ENCODE measurements at regions not wholly inside any gene's neighbourhood (a gene's known extent, or its start where the extent isn't known, plus 50 kb on each side); places are given as distances from the start of the nearest gene placed in this dataset.
"Not testable (repeated sequence)": the region's sequence is repeated elsewhere in the genome, so short reads cannot be mapped to it uniquely, and the experiment has no call there.

DNA sequence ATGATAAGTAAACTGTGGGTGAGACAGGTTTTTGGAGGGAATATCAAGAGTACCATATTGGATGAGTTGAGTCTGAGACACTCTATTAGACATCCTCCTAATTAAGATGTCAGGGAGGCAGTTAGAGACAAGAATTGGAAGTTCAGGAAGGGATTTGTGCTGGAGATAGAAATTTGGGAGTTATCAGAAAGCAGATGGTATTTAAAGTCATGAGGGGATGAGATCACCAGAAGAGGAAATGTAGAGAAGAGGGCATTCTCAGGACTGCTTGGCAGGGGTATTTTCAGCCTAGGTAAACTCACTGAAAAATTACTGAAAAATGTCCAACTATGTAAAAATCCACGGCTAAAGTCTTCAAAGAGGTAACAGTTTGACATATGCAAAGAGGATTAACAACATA, 161.6 kb upstream of the PGRMC2 start:
- no peaks in the 10 kb centered on the region for H3K27me3 ChIP-seq (ENCODE audit: control insufficient read depth, insufficient read depth, low read length)
- H3K36me3 ChIP-seq (ENCODE audit: control insufficient read depth, low read depth, low read length): no peaks in the 10 kb centered on the region
- H3K4me1 ChIP-seq (ENCODE audit: control insufficient read depth, low read depth, low read length): peaks cover 3% of the 10 kb centered on the region
- no peak overlapping the region for H3K27ac ChIP-seq (ENCODE audit: low read length)
- peaks cover 7% of the 10 kb centered on the region for H3K9me3 ChIP-seq (ENCODE audit: control insufficient read depth, low read depth, low read length)
- no peak overlapping the region for H3K4me3 ChIP-seq (ENCODE audit: low read length)
- no peak overlapping the region for H3K9ac ChIP-seq (ENCODE audit: low read length)

DNA sequence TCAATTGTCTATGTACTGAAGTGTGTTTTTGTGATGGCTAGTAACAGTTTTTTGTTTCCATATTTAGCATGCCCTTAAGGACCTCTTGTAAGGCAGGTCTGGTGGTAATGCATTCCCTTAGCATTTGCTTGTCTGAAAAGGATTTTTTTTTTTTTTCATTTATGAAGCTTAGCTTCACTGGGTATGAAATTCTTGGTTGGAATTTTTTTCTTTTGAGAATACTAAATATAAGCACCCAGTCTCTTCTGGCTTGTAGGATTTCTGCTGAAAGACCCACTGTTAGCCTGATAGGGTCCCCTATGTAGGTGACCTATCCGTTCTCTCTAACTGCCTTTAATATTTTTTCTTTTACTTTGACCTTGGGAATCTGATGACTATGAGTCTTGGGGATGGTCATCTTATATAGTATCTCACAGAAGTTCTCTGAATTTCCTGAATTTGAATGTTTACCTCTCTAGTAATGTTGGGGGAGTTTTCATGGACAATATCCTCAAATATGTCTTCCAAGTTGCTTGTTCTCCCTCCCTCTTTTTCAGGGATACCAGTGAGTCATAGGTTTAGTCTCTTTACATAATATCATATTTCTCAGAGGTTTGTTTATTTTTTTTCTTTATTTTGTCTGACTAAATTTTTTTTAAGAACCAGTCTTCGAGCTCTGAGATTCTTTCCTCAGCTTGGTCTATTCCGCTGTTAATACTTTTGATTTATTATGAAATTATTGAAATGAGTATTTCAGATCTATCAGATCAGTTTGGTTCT, 157.1 kb upstream of the PGRMC2 start:
- Histone ChIP-seq H3K9me3 (ENCODE audit: control insufficient read depth, low read depth, low read length) (peaks cover 10% of the 10 kb centered on the region), H3K9ac (ENCODE audit: low read length) (no peak overlapping the region), H3K27me3 (ENCODE audit: control insufficient read depth, insufficient read depth, low read length) (no peaks in the 10 kb centered on the region), H3K27ac (ENCODE audit: low read length) (no peak overlapping the region), H3K36me3 (ENCODE audit: control insufficient read depth, low read depth, low read length) (no peaks in the 10 kb centered on the region), H3K4me1 (ENCODE audit: control insufficient read depth, low read depth, low read length) (no peaks in the 10 kb centered on the region), H3K4me3 (ENCODE audit: low read length) (no peak overlapping the region)

DNA sequence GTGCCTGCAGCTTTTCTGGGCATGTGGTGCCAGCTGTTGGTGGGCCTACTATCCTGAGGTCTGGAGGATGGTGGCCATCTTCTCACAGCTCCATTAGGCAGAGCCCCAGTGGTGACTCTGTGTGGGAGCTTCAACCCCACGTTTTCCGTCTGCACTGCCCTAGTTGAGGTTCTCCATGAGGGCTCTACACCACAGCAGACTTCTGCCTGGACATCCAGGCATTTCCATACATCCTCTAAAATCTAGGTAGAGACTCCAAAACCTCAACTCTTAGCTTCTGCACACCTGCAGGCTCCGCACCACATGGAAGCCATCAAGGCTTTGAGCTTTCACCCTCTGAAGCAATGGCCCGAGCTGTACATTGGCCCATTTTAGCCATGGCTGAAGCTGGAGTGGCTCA, 153.3 kb upstream of the PGRMC2 start:
- Histone ChIP-seq H3K27ac (ENCODE audit: low read length) (no peak overlapping the region), H3K36me3 (ENCODE audit: control insufficient read depth, low read depth, low read length) (no peaks in the 10 kb centered on the region), H3K27me3 (ENCODE audit: control insufficient read depth, insufficient read depth, low read length) (no peaks in the 10 kb centered on the region), H3K9me3 (ENCODE audit: control insufficient read depth, low read depth, low read length) (peaks cover 10% of the 10 kb centered on the region), H3K4me1 (ENCODE audit: control insufficient read depth, low read depth, low read length) (no peaks in the 10 kb centered on the region), H3K9ac (ENCODE audit: low read length) (no peak overlapping the region), H3K4me3 (ENCODE audit: low read length) (no peak overlapping the region)

DNA sequence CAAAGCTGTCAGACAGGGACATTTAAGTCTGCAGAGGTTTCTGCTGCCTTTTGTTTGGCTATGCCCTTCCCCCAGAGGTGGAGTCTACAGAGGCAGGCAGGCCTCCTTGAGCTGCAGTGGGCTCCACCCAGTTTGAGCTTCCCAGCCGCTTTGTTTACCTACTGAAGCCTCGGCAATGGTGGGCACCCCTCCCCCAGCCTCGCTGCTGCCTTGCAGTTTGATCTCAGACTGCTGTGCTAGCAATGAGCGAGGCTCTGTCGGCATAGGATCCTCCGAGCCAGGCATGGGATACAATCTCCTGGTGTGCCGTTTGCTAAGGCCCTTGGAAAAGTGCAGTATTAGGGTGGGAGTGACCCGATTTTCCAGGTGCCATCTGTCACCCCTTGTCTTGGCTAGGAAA, 149.4 kb upstream of the PGRMC2 start:
- H3K9me3 ChIP-seq (ENCODE audit: control insufficient read depth, low read depth, low read length); H3K9ac ChIP-seq (ENCODE audit: low read length); H3K4me1 ChIP-seq (ENCODE audit: control insufficient read depth, low read depth, low read length); H3K27me3 ChIP-seq (ENCODE audit: control insufficient read depth, insufficient read depth, low read length); H3K27ac ChIP-seq (ENCODE audit: low read length); H3K4me3 ChIP-seq (ENCODE audit: low read length); H3K36me3 ChIP-seq (ENCODE audit: control insufficient read depth, low read depth, low read length): not testable (repeated sequence)

DNA sequence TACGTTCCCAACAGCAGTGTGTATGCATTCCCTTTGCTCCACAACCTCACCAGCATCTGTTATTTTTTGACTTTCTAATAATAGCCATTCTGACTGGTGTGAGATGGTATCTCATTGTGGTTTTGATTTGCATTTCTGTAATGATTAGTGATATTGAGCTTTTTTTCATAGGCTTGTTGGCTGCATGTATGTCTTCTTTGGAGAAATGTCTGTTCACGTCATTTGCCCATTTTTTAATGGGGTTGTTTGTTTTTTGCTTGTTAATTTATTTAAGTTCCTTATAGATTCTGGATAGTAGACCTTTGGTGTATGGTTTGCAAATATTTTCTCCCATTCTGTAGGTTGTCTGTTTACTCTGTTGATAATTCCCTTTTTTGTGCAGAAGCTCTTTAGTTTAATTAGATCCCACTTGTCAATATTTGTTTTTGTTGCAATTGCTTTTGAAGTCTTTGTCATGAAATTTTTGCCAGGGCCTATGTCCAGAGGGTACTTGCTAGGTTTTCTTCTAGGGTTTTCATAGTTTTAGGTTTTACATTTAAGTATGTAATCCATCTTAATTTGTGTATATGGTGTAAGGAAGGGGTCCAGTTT, 141.5 kb upstream of the PGRMC2 start:
- H3K9ac ChIP-seq (ENCODE audit: low read length); H3K4me3 ChIP-seq (ENCODE audit: low read length); H3K4me1 ChIP-seq (ENCODE audit: control insufficient read depth, low read depth, low read length); H3K9me3 ChIP-seq (ENCODE audit: control insufficient read depth, low read depth, low read length); H3K27ac ChIP-seq (ENCODE audit: low read length); H3K36me3 ChIP-seq (ENCODE audit: control insufficient read depth, low read depth, low read length); H3K27me3 ChIP-seq (ENCODE audit: control insufficient read depth, insufficient read depth, low read length): not testable (repeated sequence)

DNA sequence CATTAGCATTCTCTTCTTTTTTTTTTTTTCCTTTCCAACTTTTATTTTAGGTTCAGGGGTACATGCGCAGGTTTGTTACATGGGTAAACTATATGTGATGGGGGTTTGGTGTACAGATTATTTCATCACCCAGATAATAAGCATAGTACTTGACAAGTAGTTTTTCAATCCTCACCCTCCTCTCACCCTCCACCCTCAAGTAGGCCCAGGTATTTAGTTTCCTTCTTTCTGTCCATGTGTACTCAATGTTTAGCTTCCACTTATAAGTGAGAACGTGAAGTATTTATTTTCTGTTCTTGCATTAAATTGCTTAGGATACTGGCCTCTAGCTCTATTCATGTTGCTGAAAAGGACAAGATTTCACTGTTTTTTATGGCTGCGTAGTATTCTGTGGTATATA, 140.8 kb upstream of the PGRMC2 start:
- H3K9me3 ChIP-seq (ENCODE audit: control insufficient read depth, low read depth, low read length): no peaks in the 10 kb centered on the region
- no peak overlapping the region for H3K4me3 ChIP-seq (ENCODE audit: low read length)
- no peak overlapping the region for H3K9ac ChIP-seq (ENCODE audit: low read length)
- H3K4me1 ChIP-seq (ENCODE audit: control insufficient read depth, low read depth, low read length): no peaks in the 10 kb centered on the region
- no peaks in the 10 kb centered on the region for H3K27me3 ChIP-seq (ENCODE audit: control insufficient read depth, insufficient read depth, low read length)
- H3K36me3 ChIP-seq (ENCODE audit: control insufficient read depth, low read depth, low read length): no peaks in the 10 kb centered on the region
- H3K27ac ChIP-seq (ENCODE audit: low read length): no peak overlapping the region

DNA sequence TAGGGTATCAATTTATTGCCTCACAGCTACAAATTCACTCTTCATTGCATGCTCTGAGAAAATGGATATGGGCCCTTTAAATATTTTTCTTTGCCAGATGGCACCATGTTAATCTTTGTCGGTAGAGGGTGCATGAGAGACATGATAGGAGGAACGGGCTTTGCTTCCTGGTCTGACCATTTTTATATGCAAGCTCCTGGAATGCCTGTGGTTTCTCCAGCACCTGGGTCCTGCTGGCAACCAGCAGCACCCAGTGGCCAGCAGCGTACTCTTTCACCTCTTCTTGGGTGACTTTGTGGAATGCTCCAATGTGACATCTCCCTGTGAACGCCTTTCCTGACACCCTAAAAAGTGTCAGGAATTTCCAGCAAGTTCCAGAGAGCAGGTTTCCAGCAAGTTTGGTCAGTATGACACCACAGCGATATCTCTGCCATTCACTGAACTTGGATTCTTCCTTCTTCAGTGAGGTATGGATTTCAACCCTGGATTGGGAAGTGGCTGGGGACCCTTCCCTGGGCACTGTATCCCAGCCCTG, 140.3 kb upstream of the PGRMC2 start:
- no peaks in the 10 kb centered on the region for H3K27me3 ChIP-seq (ENCODE audit: control insufficient read depth, insufficient read depth, low read length)
- H3K4me1 ChIP-seq (ENCODE audit: control insufficient read depth, low read depth, low read length): no peaks in the 10 kb centered on the region
- H3K9me3 ChIP-seq (ENCODE audit: control insufficient read depth, low read depth, low read length): no peaks in the 10 kb centered on the region
- no peak overlapping the region for H3K9ac ChIP-seq (ENCODE audit: low read length)
- H3K36me3 ChIP-seq (ENCODE audit: control insufficient read depth, low read depth, low read length): no peaks in the 10 kb centered on the region
- H3K27ac ChIP-seq (ENCODE audit: low read length): no peak overlapping the region
- H3K4me3 ChIP-seq (ENCODE audit: low read length): no peak overlapping the region

DNA sequence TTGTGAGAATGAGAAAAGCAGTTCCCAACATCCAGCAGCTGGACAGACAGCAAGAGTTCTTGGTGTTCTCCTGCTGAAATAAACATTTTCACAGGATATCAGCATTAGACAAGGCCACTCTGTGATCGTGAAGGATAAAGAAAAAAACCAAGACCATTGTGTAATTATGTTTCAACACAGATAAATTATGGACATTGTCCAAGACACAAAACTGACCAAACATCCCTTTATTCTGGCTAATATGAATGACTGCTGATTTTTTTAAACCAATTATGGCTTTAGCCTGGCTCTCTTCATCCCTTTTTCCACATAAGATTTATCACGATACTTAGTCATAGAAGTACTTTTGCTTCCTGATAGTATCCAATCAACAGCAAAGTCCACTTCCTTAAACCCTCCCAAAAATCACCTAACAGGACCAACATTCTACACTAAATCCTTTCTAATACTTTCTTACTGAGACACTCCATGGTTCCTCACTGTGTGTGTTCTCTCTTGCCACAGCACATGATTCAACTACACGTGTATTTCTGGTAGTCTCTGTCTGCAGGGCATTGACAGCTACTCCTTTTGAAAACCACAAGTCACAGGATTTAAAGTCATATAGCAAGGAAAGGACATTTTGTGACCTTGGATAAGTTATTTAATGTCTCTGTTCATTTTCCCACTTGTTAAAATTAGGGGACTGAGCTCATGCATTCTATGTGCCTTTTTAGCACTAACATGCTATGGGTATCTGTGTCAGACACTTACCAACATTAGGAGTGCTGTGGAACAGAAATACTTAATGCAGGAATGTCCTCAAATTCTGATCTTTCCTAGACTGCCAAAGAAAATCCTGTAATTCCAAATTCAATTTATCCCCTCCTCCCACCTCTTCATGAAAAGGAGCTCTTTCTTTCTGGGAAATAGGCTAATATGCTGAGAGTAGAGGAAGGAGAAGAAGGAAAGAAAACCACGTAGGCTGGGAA, 137.2 kb upstream of the PGRMC2 start:
- no peak overlapping the region for H3K4me3 ChIP-seq (ENCODE audit: low read length)
- H3K27me3 ChIP-seq (ENCODE audit: control insufficient read depth, insufficient read depth, low read length): no peaks in the 10 kb centered on the region
- H3K36me3 ChIP-seq (ENCODE audit: control insufficient read depth, low read depth, low read length): no peaks in the 10 kb centered on the region
- H3K9me3 ChIP-seq (ENCODE audit: control insufficient read depth, low read depth, low read length): no peaks in the 10 kb centered on the region
- H3K27ac ChIP-seq (ENCODE audit: low read length): no peak overlapping the region
- no peak overlapping the region for H3K9ac ChIP-seq (ENCODE audit: low read length)
- H3K4me1 ChIP-seq (ENCODE audit: control insufficient read depth, low read depth, low read length): peaks cover 4% of the 10 kb centered on the region

DNA sequence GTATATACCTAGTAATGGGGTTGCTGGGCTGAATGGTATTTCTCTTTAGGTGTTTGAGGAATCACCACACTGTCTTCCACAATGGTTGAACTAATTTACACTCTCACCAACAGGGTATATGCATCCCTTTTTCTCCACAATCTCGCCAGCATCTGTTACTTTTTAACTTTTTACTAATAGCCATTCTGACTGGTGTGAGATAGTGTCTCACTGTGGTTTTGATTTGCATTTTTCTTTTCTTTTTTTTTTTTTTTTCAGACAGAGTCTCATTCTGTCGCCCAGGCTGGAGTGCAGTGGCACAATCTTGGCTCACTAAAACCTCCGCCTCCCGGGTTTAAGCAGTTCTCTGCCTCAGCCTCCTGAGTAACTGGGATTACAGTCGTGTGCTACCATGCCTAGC, 134.7 kb upstream of the PGRMC2 start:
- not testable (repeated sequence) for H3K27ac ChIP-seq (ENCODE audit: low read length); H3K4me3 ChIP-seq (ENCODE audit: low read length); H3K27me3 ChIP-seq (ENCODE audit: control insufficient read depth, insufficient read depth, low read length); H3K9ac ChIP-seq (ENCODE audit: low read length); H3K36me3 ChIP-seq (ENCODE audit: control insufficient read depth, low read depth, low read length); H3K9me3 ChIP-seq (ENCODE audit: control insufficient read depth, low read depth, low read length)
- H3K4me1 ChIP-seq (ENCODE audit: control insufficient read depth, low read depth, low read length): peaks cover 12% of the 10 kb centered on the region

DNA sequence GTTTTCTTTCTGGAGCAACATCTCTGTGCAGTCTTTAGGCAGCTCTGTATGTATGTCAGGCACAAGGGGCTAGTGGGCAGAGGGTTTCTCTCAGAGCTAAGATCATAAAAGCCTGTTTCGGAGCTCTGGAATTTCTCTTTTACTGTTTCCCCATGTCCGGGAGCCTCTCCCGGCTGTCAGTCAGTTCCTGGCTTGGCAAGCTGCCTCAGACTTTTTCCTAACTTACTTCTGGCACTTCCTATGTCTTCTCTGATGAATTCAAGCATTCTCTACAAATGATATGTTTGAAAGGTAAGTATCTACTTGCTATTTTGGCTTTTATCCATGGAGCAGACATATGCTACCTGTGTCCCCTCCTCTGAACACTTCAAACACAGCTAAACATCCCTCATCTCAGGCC, 129.3 kb upstream of the PGRMC2 start:
- Histone ChIP-seq H3K27ac (ENCODE audit: low read length) (no peak overlapping the region), H3K9ac (ENCODE audit: low read length) (no peak overlapping the region), H3K4me3 (ENCODE audit: low read length) (no peak overlapping the region), H3K9me3 (ENCODE audit: control insufficient read depth, low read depth, low read length) (no peaks in the 10 kb centered on the region), H3K27me3 (ENCODE audit: control insufficient read depth, insufficient read depth, low read length) (no peaks in the 10 kb centered on the region), H3K4me1 (ENCODE audit: control insufficient read depth, low read depth, low read length) (peaks cover 12% of the 10 kb centered on the region), H3K36me3 (ENCODE audit: control insufficient read depth, low read depth, low read length) (no peaks in the 10 kb centered on the region)

DNA sequence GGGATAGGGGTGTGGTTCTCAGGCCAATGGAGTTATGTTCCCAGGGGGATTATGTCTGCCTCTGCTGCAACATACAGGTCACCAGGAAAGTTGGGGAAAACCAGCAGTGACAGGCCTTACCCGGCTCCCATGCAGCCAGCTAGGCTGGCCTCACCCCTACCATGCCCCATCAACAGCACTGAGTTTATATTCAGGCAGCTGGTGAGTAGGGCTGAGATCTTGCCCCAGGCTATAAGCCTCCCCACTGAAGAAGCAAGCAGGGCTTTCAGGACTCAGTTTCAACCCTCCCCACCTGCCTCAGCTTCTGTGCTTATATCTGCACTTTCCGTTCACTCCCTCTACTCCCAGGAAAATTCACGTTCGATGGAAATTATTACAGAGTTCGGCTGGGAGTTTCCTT, 122.4 kb upstream of the PGRMC2 start:
- H3K27ac ChIP-seq (ENCODE audit: low read length): no peak overlapping the region
- no peaks in the 10 kb centered on the region for H3K36me3 ChIP-seq (ENCODE audit: control insufficient read depth, low read depth, low read length)
- no peaks in the 10 kb centered on the region for H3K4me1 ChIP-seq (ENCODE audit: control insufficient read depth, low read depth, low read length)
- H3K9me3 ChIP-seq (ENCODE audit: control insufficient read depth, low read depth, low read length): no peaks in the 10 kb centered on the region
- H3K27me3 ChIP-seq (ENCODE audit: control insufficient read depth, insufficient read depth, low read length): no peaks in the 10 kb centered on the region
- H3K9ac ChIP-seq (ENCODE audit: low read length): no peak overlapping the region
- H3K4me3 ChIP-seq (ENCODE audit: low read length): no peak overlapping the region
